DOHH2 (cell line): ENCODE measurements at regions not wholly inside any gene's neighbourhood (a gene's known extent, or its start where the extent isn't known, plus 50 kb on each side); places are given as distances from the start of the nearest gene placed in this dataset.

Experiments
- H3F3A ChIP-seq: fragments of 200-600 bp; sonication (generic), shearing (Covaris generic); 2 replicates; pipeline ENCODE4 v1.6.0; 2016; ENCODE audit warnings: antibody characterized with exemption, mild to moderate bottlenecking; ENCODE audit not compliant: control insufficient read depth, insufficient read depth
- H3K27ac ChIP-seq: fragments of 200-600 bp; sonication (generic); 2 replicates; pipeline ENCODE4 v1.5.1; 2014; ENCODE audit warnings: low read depth, mild to moderate bottlenecking, low read length, moderate library complexity
- H3K27me3 ChIP-seq: fragments of 200-600 bp; sonication (generic); 2 replicates; pipeline ENCODE4 v1.6.1; 2014; ENCODE audit warnings: mild to moderate bottlenecking, low read length, mixed read lengths; ENCODE audit not compliant: control insufficient read depth
- H3K36me3 ChIP-seq: fragments of 200-600 bp; sonication (generic); 2 replicates; pipeline ENCODE4 v1.6.1; 2014; ENCODE audit warnings: mild to moderate bottlenecking, low read length, moderate library complexity, mixed read lengths; ENCODE audit not compliant: control insufficient read depth
- H3K4me1 ChIP-seq: fragments of 200-600 bp; sonication (generic); 2 replicates; pipeline ENCODE4 v1.6.1; 2014; ENCODE audit warnings: mild to moderate bottlenecking, low read length, mixed read lengths; ENCODE audit not compliant: control insufficient read depth
- H3K4me2 ChIP-seq: fragments of 200-600 bp; sonication (generic); 2 replicates; pipeline ENCODE4 v1.6.0; 2014; ENCODE audit warnings: mild to moderate bottlenecking, low read length, moderate library complexity
- H3K4me3 ChIP-seq: fragments of 200-600 bp; sonication (generic); 2 replicates; pipeline ENCODE4 v1.5.1; 2014; ENCODE audit warnings: mild to moderate bottlenecking, low read length, mixed read lengths
- H3K79me2 ChIP-seq: fragments of 200-600 bp; sonication (generic); 2 replicates; pipeline ENCODE4 v1.6.1; 2014; ENCODE audit warnings: mild to moderate bottlenecking, low read length, mixed read lengths; ENCODE audit not compliant: control insufficient read depth
- H3K9me2 ChIP-seq: fragments of 200-600 bp; sonication (generic); replicated peaks from 2 replicates; pipeline ENCODE4 v1.6.1; 2014; ENCODE audit warnings: mild to moderate bottlenecking, low read length, mixed read lengths; ENCODE audit not compliant: control insufficient read depth
- H3K9me3 ChIP-seq: fragments of 200-600 bp; sonication (generic); 2 replicates; pipeline ENCODE4 v1.6.1; 2014; ENCODE audit warnings: antibody characterized with exemption, low read length, mixed read lengths; ENCODE audit not compliant: control insufficient read depth, insufficient read depth
- H4K20me1 ChIP-seq: fragments of 200-600 bp; sonication (generic); 2 replicates; pipeline ENCODE4 v1.6.0; 2014; ENCODE audit warnings: low read depth, mild to moderate bottlenecking, antibody characterized with exemption, low read length, moderate library complexity; ENCODE audit not compliant: control insufficient read depth, insufficient read depth
- CTCF ChIP-seq: fragments of 200-600 bp; sonication (generic); IDR thresholded peaks from one replicate; pipeline ENCODE4 v1.5.1; 2014; ENCODE audit warnings: antibody characterized with exemption, mild to moderate bottlenecking, low read depth, low read length; ENCODE audit not compliant: poor library complexity, severe bottlenecking
- EZH2phosphoT487 ChIP-seq: fragments of 200-600 bp; sonication (generic); IDR thresholded peaks from 2 replicates; pipeline ENCODE4 v1.6.1; 2017; ENCODE audit warnings: borderline replicate concordance, mild to moderate bottlenecking, antibody characterized with exemption, low read length, moderate library complexity, mixed read lengths

GRCh38 chr22:34992672-34993071 is 73.3 kb upstream of the ISX start:
- TF ChIP-seq EZH2phosphoT487 (no peak), CTCF (no peak)

GRCh38 chr22:34993548-34993947 is 72.4 kb upstream of the ISX start:
- TF ChIP-seq EZH2phosphoT487 (no peak), CTCF (no peak)
- Histone ChIP-seq H3K4me3 (no peak overlapping the region), H3F3A (no peaks in the 10 kb centered on the region), H3K4me1 (peaks cover 7% of the 10 kb centered on the region), H3K36me3 (no peaks in the 10 kb centered on the region), H3K27me3 (peaks cover 5% of the 10 kb centered on the region; the same call in 1 of the 2 replicates), H3K9me3 (no peaks in the 10 kb centered on the region), H3K4me2 (no peak overlapping the region), H3K9me2 (no peaks in the 10 kb centered on the region), H3K27ac (no peak overlapping the region), H3K79me2 (no peaks in the 10 kb centered on the region), H4K20me1 (no peaks in the 10 kb centered on the region)

More at GRCh38 chr22:34992672-34993071, 73.3 kb upstream of the ISX start:
- H3K4me2 ChIP-seq, result no peak overlapping the region
- no peaks in the 10 kb centered on the region for H3K79me2 ChIP-seq
- H3F3A ChIP-seq, result no peaks in the 10 kb centered on the region
- no peak overlapping the region for H3K27ac ChIP-seq
- no peaks in the 10 kb centered on the region for H3K36me3 ChIP-seq
- H4K20me1 ChIP-seq, result no peaks in the 10 kb centered on the region
- no peak overlapping the region for H3K4me3 ChIP-seq
- peaks cover under 1% of the 10 kb centered on the region; the same call in 1 of the 2 replicates for H3K9me3 ChIP-seq
- H3K9me2 ChIP-seq, result no peaks in the 10 kb centered on the region
- peaks cover 7% of the 10 kb centered on the region for H3K4me1 ChIP-seq
- peaks cover 5% of the 10 kb centered on the region; the same call in 1 of the 2 replicates for H3K27me3 ChIP-seq

- Histone ChIP-seq H3K4me3 (no peak overlapping the region), H3K27me3 (peaks cover 3% of the 10 kb centered on the region; the same call in 1 of the 2 replicates), H3K4me2 (no peak overlapping the region), H3K36me3 (no peaks in the 10 kb centered on the region), H3K9me3 (no peaks in the 10 kb centered on the region), H3F3A (no peaks in the 10 kb centered on the region), H4K20me1 (no peaks in the 10 kb centered on the region), H3K4me1 (peaks cover 3% of the 10 kb centered on the region), H3K27ac (no peak overlapping the region), H3K9me2 (no peaks in the 10 kb centered on the region), H3K79me2 (no peaks in the 10 kb centered on the region)
- TF ChIP-seq EZH2phosphoT487 (no peak), CTCF (no peak)
Measured at GRCh38 chr22:34997633-34998299, 68.2 kb upstream of the ISX start.

- Histone ChIP-seq H3F3A (no peaks in the 10 kb centered on the region), H4K20me1 (no peaks in the 10 kb centered on the region), H3K79me2 (no peaks in the 10 kb centered on the region), H3K9me3 (no peaks in the 10 kb centered on the region), H3K4me3 (no peak overlapping the region), H3K27ac (no peak overlapping the region), H3K4me2 (no peak overlapping the region), H3K36me3 (no peaks in the 10 kb centered on the region), H3K27me3 (no peaks in the 10 kb centered on the region), H3K9me2 (no peaks in the 10 kb centered on the region), H3K4me1 (no peaks in the 10 kb centered on the region)
- TF ChIP-seq CTCF (no peak), EZH2phosphoT487 (no peak)
Measured at GRCh38 chr22:34998921-34999320, 67.0 kb upstream of the ISX start.
